GM21529 (cell line): ENCODE measurements at regions not wholly inside any gene's neighbourhood (a gene's known extent, or its start where the extent isn't known, plus 50 kb on each side); places are given as distances from the start of the nearest gene placed in this dataset.
"Not testable (repeated sequence)": the region's sequence is repeated elsewhere in the genome, so short reads cannot be mapped to it uniquely, and the experiment has no call there.

Experiments
- ATAC-seq: cut with Tn5 transposase; IDR thresholded peaks from one replicate; pipeline ENCODE4 v1.9.1; 2021; ENCODE audit not compliant: unreplicated experiment

- ATAC-seq = no peak
Observed at GRCh38 chr12:73186272-73186671, 914.1 kb downstream of the TRHDE start.

DNA sequence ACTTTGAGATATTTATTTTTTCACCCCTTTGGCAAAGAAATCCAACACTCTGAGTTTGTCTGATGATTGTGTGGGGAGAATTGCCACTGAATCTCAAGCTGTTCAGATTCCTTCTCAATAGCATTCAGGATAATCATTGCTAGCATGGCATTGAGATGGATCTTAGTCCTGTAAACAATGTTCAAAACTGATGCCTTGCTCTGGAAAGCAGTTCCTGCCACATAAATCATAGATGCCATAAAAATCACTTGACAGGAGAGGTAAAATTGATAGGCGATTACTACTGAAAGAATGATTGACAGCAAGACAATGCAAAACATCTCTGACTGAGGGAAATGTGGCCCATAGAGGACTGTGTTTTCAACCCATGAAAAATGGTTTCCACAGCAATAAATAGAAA is 915.6 kb downstream of the TRHDE start:
- no peak for ATAC-seq

GRCh38 chr12:73210548-73211204 is 938.5 kb downstream of the TRHDE start:
- no peak for ATAC-seq

GRCh38 chr12:73220951-73221350 is 948.8 kb downstream of the TRHDE start:
- ATAC-seq = no peak

GRCh38 chr12:73221398-73221797 is 949.2 kb downstream of the TRHDE start:
- no peak for ATAC-seq

DNA sequence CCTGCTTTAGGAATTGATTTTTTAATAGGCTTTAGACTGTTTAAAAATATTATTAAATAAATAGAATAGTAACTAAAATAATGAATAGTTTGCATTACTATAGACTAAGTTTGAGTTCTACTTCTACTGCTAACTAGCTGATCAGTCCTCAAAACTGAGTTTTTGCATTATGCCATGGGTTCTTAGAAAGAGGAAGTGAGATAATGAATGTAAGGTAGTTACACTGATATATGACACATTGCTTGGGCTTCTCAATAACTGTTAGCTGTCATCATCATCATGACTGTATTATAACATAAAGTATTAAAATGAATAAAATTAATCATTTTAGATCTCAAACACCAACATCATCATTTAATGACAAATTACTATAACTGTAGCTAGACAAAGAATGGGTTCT is 949.7 kb downstream of the TRHDE start:
- no peak for ATAC-seq

GRCh38 chr12:73225371-73225937 is 953.3 kb downstream of the TRHDE start:
- ATAC-seq = no peak

DNA sequence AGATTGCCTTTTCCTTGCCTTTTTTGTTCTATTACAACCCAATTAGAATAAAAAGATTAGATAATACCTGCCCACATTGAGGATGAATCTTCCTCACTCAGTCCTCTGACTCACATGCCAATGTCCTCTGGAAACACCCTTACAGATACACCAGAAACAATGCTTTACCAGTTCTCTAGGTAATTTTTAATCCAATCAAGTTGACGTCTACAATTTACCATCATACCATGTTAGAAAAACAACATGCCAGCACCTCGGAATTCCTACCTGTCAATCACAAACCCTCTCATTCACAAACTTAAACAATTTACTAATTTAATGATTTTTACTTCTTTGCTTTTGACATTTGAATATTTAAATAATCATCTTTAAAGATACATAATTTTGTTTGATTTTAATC is 953.8 kb downstream of the TRHDE start:
- ATAC-seq = no peak

DNA sequence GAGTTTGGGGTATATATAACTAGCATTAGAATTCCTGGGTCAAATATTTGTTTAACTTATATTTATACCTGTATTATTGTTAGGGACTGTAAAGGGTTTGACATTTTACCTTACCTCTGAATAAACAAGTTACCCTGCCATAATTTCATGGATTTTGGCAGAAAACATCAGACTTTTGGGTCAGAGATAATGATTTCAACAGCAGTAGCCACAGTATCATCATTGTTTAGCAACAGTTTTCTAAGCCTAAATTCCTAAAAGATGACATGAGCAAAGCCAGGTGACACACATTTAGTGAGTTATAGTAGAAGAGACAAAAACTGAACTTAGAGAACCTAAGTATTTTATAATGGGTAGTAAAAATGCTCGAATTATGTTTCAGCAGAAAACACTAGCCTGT is 954.4 kb downstream of the TRHDE start:
- no peak for ATAC-seq

DNA sequence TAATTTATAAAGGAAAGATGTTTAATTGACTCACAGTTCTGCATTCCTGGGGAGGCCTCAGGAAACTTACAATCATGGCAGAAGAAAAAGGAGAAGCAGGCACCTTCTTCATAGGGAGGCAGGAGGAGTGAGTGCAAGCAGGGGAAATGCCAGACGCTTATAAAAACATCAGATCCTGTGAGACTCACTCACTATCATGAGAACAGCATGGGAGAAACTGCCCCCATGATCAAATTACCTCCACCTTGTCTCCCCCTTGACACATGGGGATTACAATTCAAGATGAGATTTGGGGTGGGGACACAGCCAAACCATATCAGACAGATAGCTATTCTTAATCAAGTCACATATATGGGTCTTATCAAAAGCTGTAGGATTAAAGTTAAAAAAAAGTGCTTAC is 956.7 kb downstream of the TRHDE start:
- not testable (repeated sequence) for ATAC-seq

DNA sequence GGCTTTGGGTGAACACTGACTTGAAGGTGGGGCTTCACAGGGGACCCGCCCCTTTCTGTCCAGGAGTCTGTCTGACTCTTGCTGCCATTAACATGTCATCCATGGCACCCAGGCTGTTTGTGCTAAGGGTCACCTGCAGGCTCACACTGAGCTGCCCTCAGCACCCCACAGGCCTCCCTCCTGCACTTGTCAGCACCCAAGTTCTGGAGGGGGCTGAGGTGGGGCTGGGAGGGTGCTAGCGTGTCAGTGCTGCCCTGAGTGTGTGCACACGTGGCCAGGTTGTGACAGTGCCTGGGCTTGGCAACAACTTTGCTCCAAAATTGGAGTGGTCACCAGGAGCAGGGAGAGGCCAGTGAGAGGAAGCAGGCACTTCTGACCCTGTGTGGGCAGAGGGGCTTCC is 963.2 kb downstream of the TRHDE start:
- ATAC-seq = no peak

GRCh38 chr12:73240110-73240509 is 967.9 kb downstream of the TRHDE start:
- ATAC-seq = no peak

DNA sequence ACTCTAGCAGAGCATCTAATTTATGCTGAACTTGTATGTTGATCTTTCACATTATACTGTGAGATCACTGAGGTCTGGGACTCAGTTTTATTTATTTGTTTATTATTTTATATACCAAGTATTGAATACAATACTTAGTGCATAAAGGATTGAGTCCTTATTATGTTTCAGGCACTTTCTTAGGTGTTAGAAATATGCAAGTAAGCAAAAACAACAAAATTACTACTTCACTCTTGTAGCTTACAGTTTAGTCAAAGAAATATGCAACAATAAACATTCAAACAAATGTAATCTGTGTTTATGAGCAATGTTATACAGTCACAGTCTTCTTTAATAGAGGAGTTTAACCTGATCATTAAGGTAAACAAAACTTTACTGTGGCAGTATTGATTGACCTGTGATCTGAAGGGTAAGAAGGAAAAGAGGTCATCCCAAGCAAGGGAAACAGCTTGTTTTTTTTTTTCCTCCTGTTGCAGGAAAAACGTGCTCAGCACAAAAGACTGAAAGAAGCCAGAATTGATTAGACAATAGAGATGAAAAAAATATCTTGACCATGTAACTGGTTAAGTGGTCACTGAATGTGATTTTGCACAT is 990.7 kb downstream of the TRHDE start:
- no peak for ATAC-seq

DNA sequence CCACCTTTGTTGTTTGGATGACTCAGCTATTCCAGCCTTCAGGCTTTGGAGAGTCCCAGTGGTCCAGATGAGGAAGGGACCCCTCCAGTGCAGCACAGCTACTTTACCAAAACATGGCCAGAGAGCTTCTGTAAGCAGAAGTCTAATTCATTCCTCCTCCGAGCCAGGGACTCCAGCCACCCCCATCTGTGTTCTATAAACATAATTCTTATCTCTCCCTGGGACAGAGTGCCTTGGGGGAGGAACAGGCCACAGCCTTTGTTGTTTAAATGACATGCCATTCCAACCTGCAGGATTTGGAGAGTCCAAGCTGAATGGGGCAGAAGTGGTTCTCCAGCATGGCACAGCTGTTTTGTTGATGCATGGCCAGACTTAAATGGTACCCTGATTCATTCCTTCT is 994.0 kb downstream of the TRHDE start:
- ATAC-seq = no peak

DNA sequence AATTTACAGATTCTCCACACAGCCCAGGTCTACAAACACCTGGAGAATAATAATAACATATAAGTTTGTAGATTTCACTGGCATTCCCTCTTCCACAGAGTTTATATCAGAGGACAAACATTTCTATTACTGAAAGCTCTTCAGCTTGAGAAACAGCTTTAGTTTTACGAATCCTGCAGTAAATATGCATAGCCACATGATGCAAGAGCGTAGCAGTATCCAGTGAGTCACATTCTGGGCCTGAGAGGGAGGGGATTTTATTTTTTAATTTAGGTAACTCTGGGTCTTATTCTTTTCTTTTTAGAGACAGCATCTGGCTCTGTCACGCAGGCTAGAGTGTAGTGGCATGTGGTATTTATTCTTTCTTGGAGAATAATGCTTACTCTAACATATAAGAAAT is 1002.8 kb downstream of the TRHDE start:
- ATAC-seq = no peak

GRCh38 chr12:73277971-73278370 is 1005.8 kb downstream of the TRHDE start:
- ATAC-seq = no peak

DNA sequence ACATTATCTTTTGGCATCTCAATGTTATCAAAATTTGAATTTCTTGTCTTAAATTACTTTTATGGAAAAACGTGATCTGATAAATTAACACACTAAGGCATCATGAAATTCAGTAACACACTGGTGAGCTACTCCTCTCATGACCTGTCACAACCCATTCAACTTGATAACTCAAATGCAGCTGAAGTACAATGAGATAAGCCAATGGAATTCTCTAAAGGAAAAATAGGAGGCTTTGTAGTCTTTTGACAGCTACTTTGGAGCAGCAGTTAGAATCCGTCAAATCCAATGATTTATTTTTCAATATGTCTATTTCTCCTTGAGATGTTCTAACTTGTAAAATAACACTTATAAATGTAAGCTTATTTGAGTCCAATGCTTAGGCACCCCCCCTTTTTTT is 1029.4 kb downstream of the TRHDE start:
- ATAC-seq = no peak

DNA sequence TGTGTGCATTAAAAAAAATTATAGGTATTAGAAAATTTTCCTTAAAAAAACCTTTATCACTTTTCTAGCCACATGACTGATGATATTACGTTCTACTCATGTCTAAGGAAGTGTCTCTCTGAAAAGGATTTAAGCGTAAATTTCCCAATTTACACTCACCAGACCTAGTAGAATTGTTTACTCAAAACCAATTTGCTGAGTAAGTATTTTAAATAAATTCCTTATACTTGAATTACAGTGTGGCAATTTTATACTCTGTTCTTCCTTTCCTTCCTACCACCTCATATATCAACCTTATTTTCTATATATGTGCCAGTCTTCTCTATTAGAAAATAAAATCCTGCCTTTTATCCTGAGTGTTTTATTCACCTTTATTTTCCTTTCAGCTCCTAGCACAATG is 1035.1 kb downstream of the TRHDE start:
- no peak for ATAC-seq

DNA sequence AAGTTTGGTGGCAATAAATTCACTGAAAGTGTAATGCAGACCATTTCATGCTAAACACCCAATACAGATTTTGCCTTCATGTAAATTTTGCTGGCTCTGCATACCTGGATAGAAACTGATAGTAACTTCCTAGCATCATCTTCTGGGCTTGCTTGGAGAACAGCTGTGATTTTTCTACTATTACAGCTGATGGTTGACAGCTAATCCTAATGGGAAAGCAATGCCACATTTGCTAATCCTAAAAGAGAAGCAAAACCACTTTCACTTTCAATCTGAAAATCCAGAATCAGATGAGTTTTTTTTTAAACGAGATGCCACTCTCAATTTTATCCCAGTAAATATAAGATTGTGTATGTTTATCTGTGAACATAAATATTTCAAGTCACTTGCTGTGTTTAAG is 1035.9 kb downstream of the TRHDE start:
- no peak for ATAC-seq

DNA sequence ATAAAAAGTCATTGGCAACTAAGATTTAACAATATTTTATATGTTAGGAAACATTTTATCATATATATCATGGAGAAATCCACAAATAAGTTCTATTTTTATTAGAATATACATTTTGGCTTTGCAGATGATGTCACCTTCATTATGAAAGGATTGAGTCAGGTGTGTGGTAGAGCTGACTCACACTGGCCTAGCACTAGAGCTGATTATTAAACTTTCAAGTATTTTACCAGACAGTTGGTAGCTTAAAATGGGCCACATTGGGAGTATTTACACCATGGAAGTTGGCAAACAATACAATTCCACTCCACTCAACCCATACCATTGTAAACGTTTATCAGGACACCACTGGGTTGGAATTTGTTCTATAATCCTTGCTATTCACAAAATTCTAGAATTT is 1036.6 kb downstream of the TRHDE start:
- ATAC-seq = no peak

DNA sequence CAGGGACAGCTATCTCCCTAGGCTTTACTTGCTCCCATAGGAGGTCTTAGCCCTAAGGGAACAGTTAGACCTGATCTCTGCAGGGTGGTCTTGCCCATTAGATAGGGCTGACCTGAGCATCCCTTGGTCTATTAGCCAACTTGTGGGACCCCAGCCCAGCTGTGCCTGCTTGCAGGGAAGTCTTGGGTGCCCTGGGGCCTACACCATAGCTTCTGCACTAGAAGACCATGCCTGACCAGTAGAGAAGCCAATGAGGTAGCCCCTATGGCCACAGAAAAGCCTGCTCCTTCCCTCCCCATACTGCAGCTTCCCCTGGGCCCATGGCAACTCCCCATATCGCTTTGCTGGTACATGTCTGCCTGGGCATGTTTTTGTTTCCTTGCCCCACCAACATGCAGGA is 1049.1 kb downstream of the TRHDE start:
- no peak for ATAC-seq

GRCh38 chr12:73321776-73322175 is 1049.6 kb downstream of the TRHDE start:
- no peak for ATAC-seq
